HL-60 (cell line): ENCODE measurements at regions not wholly inside any gene's neighbourhood (a gene's known extent, or its start where the extent isn't known, plus 50 kb on each side); places are given as distances from the start of the nearest gene placed in this dataset.

Source experiments
- DNase-seq, 2 experiments: peaks; one replicate each; pipeline ENCODE4 v3.0.0-alpha.2; 2010 to 2020; ENCODE audit warnings: low read depth in 1 of 2, low spot score in 1 of 2
- H3K27ac ChIP-seq: fragments of 250-450 bp; sonication (Bioruptor Pico); replicated peaks from 2 replicates; pipeline ENCODE4 v1.5.1; 2020; ENCODE audit warnings: mild to moderate bottlenecking, moderate library complexity
- H3K27me3 ChIP-seq: fragments of 250-450 bp; sonication (Bioruptor Pico); 2 replicates; pipeline ENCODE4 v1.5.1; 2021; ENCODE audit warnings: mild to moderate bottlenecking, moderate library complexity; ENCODE audit not compliant: insufficient read depth, poor library complexity, severe bottlenecking
- H3K4me3 ChIP-seq: replicated peaks from 2 replicates; pipeline ENCODE4 v1.5.1; 2011; ENCODE audit warnings: mild to moderate bottlenecking, control low read depth, low read length; ENCODE audit not compliant: insufficient read depth
- GABPA ChIP-seq: IDR thresholded peaks from 2 replicates; pipeline ENCODE4 v1.6.1; 2012; ENCODE audit warnings: low read depth
- POLR2AphosphoS5 ChIP-seq: IDR thresholded peaks from 2 replicates; pipeline ENCODE4 v1.6.1; 2012; ENCODE audit warnings: low read depth
- SPI1 ChIP-seq: IDR thresholded peaks from 2 replicates; pipeline ENCODE4 v1.6.1; 2012; ENCODE audit warnings: low read depth, mild to moderate bottlenecking, borderline replicate concordance
- TF ChIP-seq, protein P1 (sequence below): IDR thresholded peaks from 2 replicates; pipeline ENCODE4 v1.6.1; 2012; ENCODE audit warnings: low read depth; ENCODE audit not compliant: insufficient replicate concordance
- TF ChIP-seq, protein P2 (sequence below): IDR thresholded peaks from one replicate; pipeline ENCODE4 v1.5.1; 2011; ENCODE audit warnings: low read length, control low read depth, inconsistent platforms; ENCODE audit not compliant: insufficient read depth

DNA sequence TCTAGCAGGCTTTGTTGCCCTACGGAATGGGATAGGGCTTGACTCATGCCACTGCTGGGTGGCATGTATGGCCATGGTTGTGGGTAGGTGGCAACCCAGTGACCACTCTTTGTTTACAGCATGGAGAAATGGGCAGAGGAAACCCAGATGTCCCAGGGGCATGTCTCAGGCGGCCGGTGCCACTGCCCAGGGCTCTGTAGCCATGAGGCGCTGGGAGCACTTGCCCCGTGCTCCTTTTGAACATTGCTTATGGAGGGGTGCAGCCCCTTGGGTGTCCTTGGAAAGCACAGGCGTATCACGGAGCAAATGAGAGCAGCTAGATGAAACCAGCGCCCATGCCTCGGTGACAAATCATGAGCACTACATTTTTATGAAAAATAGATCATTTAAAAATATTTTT, 212.5 kb upstream of the ECI2 start:
- no peak overlapping the region for H3K27ac ChIP-seq
- no peak for DNase-seq
- TF ChIP-seq, protein P1, sequence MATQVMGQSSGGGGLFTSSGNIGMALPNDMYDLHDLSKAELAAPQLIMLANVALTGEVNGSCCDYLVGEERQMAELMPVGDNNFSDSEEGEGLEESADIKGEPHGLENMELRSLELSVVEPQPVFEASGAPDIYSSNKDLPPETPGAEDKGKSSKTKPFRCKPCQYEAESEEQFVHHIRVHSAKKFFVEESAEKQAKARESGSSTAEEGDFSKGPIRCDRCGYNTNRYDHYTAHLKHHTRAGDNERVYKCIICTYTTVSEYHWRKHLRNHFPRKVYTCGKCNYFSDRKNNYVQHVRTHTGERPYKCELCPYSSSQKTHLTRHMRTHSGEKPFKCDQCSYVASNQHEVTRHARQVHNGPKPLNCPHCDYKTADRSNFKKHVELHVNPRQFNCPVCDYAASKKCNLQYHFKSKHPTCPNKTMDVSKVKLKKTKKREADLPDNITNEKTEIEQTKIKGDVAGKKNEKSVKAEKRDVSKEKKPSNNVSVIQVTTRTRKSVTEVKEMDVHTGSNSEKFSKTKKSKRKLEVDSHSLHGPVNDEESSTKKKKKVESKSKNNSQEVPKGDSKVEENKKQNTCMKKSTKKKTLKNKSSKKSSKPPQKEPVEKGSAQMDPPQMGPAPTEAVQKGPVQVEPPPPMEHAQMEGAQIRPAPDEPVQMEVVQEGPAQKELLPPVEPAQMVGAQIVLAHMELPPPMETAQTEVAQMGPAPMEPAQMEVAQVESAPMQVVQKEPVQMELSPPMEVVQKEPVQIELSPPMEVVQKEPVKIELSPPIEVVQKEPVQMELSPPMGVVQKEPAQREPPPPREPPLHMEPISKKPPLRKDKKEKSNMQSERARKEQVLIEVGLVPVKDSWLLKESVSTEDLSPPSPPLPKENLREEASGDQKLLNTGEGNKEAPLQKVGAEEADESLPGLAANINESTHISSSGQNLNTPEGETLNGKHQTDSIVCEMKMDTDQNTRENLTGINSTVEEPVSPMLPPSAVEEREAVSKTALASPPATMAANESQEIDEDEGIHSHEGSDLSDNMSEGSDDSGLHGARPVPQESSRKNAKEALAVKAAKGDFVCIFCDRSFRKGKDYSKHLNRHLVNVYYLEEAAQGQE = no peak
- TF ChIP-seq GABPA = no peak
- TF ChIP-seq, protein P2, sequence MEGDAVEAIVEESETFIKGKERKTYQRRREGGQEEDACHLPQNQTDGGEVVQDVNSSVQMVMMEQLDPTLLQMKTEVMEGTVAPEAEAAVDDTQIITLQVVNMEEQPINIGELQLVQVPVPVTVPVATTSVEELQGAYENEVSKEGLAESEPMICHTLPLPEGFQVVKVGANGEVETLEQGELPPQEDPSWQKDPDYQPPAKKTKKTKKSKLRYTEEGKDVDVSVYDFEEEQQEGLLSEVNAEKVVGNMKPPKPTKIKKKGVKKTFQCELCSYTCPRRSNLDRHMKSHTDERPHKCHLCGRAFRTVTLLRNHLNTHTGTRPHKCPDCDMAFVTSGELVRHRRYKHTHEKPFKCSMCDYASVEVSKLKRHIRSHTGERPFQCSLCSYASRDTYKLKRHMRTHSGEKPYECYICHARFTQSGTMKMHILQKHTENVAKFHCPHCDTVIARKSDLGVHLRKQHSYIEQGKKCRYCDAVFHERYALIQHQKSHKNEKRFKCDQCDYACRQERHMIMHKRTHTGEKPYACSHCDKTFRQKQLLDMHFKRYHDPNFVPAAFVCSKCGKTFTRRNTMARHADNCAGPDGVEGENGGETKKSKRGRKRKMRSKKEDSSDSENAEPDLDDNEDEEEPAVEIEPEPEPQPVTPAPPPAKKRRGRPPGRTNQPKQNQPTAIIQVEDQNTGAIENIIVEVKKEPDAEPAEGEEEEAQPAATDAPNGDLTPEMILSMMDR = no peak
- TF ChIP-seq SPI1 = no peak
- TF ChIP-seq POLR2AphosphoS5 = no peak
- no peaks in the 10 kb centered on the region for H3K27me3 ChIP-seq
- no peak overlapping the region for H3K4me3 ChIP-seq

DNA sequence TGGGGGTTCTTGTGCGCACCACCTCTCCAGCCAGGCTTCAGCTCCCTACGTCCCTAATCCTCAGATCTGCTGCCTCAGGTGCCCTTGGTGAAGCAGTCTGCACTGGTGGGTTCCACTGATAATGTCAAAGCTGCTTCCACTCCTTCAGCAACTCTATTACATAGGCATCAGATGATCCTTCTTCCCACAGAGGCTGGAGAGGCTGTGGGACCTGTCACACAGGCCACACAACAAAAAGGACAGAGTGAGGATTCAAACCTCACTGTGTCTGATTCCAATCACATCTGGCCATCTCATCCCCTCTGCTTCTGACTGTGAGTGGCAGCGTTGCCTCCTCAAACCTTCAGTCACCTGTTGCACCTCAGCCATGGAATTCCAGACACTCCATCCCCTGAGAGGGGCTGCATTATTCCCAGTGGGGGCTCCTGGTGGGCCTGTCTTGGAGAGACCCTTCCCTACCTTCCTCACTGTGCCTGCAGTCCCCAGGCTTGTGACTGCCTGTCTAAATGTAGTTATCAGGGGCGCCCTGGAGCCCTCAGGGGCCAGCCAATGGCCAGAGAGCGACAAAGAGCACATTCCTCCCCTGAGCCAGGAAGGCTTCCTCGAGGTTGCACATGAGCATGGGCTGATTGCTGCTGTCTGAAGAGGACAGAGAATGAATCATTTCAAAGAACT, 211.4 kb upstream of the ECI2 start:
- H3K27me3 ChIP-seq = no peaks in the 10 kb centered on the region

DNA sequence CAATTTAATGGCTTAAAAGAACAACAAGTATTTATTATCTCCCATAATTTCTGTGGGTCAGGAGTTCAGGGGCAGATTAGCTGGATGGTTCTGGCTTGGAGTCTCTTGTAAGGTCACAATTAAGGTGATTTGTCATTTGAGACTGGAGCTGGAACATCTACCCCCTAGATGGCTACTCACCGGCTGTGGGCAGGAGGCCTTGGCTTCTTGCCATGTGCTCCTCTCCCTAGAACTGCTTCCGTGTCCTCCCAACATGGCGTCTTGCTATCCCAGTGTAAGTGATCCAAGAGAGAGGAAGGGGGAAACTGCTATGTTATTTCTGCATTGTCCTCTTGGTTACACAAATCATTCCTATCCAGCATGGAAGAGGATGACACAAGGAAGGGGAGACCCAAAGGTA, 210.2 kb upstream of the ECI2 start:
- H3K27ac ChIP-seq = no peak overlapping the region
- no peak for DNase-seq
- no peaks in the 10 kb centered on the region for H3K27me3 ChIP-seq
- TF ChIP-seq, protein P2 = no peak
- H3K4me3 ChIP-seq = no peak overlapping the region

More for the DNA sequence above, 211.4 kb upstream of the ECI2 start:
- Histone ChIP-seq H3K27ac (no peak overlapping the region), H3K4me3 (no peak overlapping the region)
- DNase-seq = no peak
- no peak for TF ChIP-seq GABPA
- TF ChIP-seq, protein P2 = no peak
- no peak for TF ChIP-seq SPI1
- no peak for TF ChIP-seq POLR2AphosphoS5
- TF ChIP-seq, protein P1 = no peak

DNA sequence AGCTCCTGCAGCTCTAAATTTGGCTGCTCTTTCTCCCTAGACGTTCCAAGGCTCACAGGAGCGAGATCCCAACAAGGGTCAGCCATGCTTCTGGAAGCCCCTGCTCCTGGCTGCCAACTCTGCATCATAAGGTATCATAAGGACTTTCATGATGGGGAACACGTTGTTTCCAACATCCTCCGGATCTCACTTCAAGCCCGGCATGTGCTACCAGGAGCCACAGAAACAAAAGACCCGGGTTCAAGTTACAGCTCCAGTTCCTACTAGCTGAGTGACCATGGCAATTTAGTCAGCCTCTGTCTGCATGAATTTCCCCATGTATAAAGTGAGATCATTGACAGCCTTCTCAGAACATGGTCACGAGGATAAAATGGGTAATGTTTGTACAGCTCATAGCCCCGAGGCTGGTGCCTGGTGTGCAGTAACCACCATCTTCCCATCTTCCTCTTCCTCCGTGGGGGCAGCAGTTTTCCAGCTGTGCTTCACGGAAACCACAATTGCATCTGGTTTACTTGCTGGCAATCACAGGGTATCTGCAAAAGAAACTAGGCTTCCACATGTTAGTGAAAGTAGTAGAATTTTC, 209.0 kb upstream of the ECI2 start:
- no peaks in the 10 kb centered on the region for H3K27me3 ChIP-seq
- no peak overlapping the region for H3K4me3 ChIP-seq
- no peak overlapping the region for H3K27ac ChIP-seq
- peak; percentile 63 to 70 for DNase-seq
- TF ChIP-seq GABPA (no peak), SPI1 (peak; percentile 15; the same call in 1 of the 2 replicates), POLR2AphosphoS5 (peak; percentile 72)
- TF ChIP-seq, protein P1 = no peak
- TF ChIP-seq, protein P2 = no peak
